Left ventricle myocardium inferior (tissue), 1 donor: ENCODE measurements at regions not wholly inside any gene's neighbourhood (a gene's known extent, or its start where the extent isn't known, plus 50 kb on each side); places are given as distances from the start of the nearest gene placed in this dataset.

ENCODE experiments used
- DNase-seq: peaks from one replicate; pipeline ENCODE4 v3.0.0-alpha.2; 2020
- H3K27ac ChIP-seq: fragments of 200-600 bp; replicated peaks from 2 replicates; pipeline ENCODE4 v1.8.0; 2021
- H3K27me3 ChIP-seq: fragments of 200-600 bp; 2 replicates; pipeline ENCODE4 v1.8.0; 2021; ENCODE audit warnings: low read depth
- H3K36me3 ChIP-seq: fragments of 200-600 bp; 2 replicates; pipeline ENCODE4 v1.8.0; 2021
- H3K4me1 ChIP-seq: fragments of 200-600 bp; 2 replicates; pipeline ENCODE4 v1.8.0; 2021
- H3K4me3 ChIP-seq: fragments of 200-600 bp; 2 replicates; pipeline ENCODE4 v1.8.0; 2021; ENCODE audit warnings: mild to moderate bottlenecking, moderate library complexity
- H3K9me3 ChIP-seq: fragments of 200-600 bp; replicated peaks from 2 replicates; pipeline ENCODE4 v1.8.0; 2021
- CTCF ChIP-seq: fragments of 200-600 bp; IDR thresholded peaks from 2 replicates; pipeline ENCODE4 v1.8.0; 2021; ENCODE audit warnings: antibody characterized with exemption, mild to moderate bottlenecking, borderline replicate concordance
- intact Hi-C: fragments of 100-400 bp; cut with micrococcal nuclease; formaldehyde crosslinking; loops from one replicate; pipeline ENCODE4 v1.11.0; 2022
- donor health status: DM: no; HTN: yes; CAD: no; lungs with severe emphysema.

GRCh38 chr6:132084811-132085509, 133.8 kb upstream of the CCN2 start:
- H3K27me3 ChIP-seq: no peaks in the 10 kb centered on the region
- peak overlapping the region; percentile 46 for H3K27ac ChIP-seq
- peaks cover 18% of the 10 kb centered on the region for H3K4me1 ChIP-seq
- no peaks in the 10 kb centered on the region for H3K9me3 ChIP-seq
- no peak for DNase-seq
- H3K4me3 ChIP-seq: no peak overlapping the region
- no peak for TF ChIP-seq CTCF
- intact Hi-C loops: no loop called here
- H3K36me3 ChIP-seq: no peaks in the 10 kb centered on the region

- DNase-seq: no peak
- Histone ChIP-seq H3K27me3 (no peaks in the 10 kb centered on the region), H3K27ac (no peak overlapping the region), H3K9me3 (no peaks in the 10 kb centered on the region), H3K36me3 (no peaks in the 10 kb centered on the region), H3K4me1 (peaks cover 18% of the 10 kb centered on the region), H3K4me3 (no peak overlapping the region)
- TF ChIP-seq CTCF: no peak
- intact Hi-C loops: no loop called here
Observed at GRCh38 chr6:132082421-132082820, 131.2 kb upstream of the CCN2 start.

- no peak for TF ChIP-seq CTCF
- intact Hi-C loops: no loop called here
- Histone ChIP-seq H3K27me3 (no peaks in the 10 kb centered on the region), H3K27ac (no peak overlapping the region), H3K9me3 (no peaks in the 10 kb centered on the region), H3K4me1 (peaks cover 18% of the 10 kb centered on the region), H3K36me3 (no peaks in the 10 kb centered on the region), H3K4me3 (no peak overlapping the region)
- no peak for DNase-seq
Observed at GRCh38 chr6:132081338-132081737, 130.2 kb upstream of the CCN2 start.

GRCh38 chr6:132079286-132079685, 128.1 kb upstream of the CCN2 start:
- no peak for TF ChIP-seq CTCF
- no peaks in the 10 kb centered on the region for H3K36me3 ChIP-seq
- intact Hi-C loops: no loop called here

GRCh38 chr6:132076452-132076851, 125.3 kb upstream of the CCN2 start:
- Histone ChIP-seq H3K4me3 (no peak overlapping the region), H3K4me1 (no peaks in the 10 kb centered on the region), H3K36me3 (no peaks in the 10 kb centered on the region), H3K9me3 (no peaks in the 10 kb centered on the region), H3K27ac (no peak overlapping the region), H3K27me3 (no peaks in the 10 kb centered on the region)
- DNase-seq: no peak
- intact Hi-C loops: no loop called here
- no peak for TF ChIP-seq CTCF

More at GRCh38 chr6:132079286-132079685, 128.1 kb upstream of the CCN2 start:
- Histone ChIP-seq H3K4me3 (no peak overlapping the region), H3K27me3 (no peaks in the 10 kb centered on the region), H3K27ac (no peak overlapping the region), H3K4me1 (no peaks in the 10 kb centered on the region), H3K9me3 (no peaks in the 10 kb centered on the region)
- DNase-seq: no peak
